Breast epithelium (tissue), 3 donors: ENCODE measurements at regions not wholly inside any gene's neighbourhood (a gene's known extent, or its start where the extent isn't known, plus 50 kb on each side); places are given as distances from the start of the nearest gene placed in this dataset.

Experiments
- POLR2A ChIP-seq: fragments of 450-650 bp; IDR thresholded peaks from one replicate; pipeline ENCODE4 v1.6.1; 2016; ENCODE audit warnings: antibody characterized with exemption, mild to moderate bottlenecking, moderate library complexity
- POLR2AphosphoS5 ChIP-seq, 3 donors: sonication (generic); formaldehyde crosslinking; IDR thresholded peaks; one replicate each; pipeline ENCODE4 v1.6.1; 2017; ENCODE audit warnings: antibody characterized with exemption in 3 of 3
- TF ChIP-seq, protein P1 (sequence below), 3 donors: fragments of 450-650 bp; IDR thresholded peaks; one replicate each; pipeline ENCODE4 v1.5.1; 2016 to 2017; ENCODE audit warnings: antibody characterized with exemption in 3 of 3, mild to moderate bottlenecking in 3 of 3, moderate library complexity in 3 of 3

DNA sequence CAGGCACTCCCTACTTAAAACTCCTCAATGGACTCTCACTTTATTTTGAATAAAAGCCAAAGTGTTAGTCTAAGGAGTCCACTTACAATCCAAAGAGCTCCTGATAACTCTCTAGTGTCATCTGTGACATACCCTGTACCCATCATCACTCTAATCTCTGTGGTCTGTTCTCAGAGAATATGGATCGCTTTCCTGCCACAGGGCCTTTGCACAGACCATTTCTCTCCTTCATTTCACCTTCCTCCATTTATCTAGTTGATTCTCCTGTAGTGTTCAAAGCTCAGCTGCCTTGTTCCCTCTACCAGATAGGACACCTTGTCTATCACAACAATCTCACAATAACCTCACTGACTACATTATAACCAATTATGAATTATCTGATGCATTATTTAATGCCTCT, 185.4 kb upstream of the KBTBD8 start:
- TF ChIP-seq POLR2A, result no peak
- TF ChIP-seq, protein P1, sequence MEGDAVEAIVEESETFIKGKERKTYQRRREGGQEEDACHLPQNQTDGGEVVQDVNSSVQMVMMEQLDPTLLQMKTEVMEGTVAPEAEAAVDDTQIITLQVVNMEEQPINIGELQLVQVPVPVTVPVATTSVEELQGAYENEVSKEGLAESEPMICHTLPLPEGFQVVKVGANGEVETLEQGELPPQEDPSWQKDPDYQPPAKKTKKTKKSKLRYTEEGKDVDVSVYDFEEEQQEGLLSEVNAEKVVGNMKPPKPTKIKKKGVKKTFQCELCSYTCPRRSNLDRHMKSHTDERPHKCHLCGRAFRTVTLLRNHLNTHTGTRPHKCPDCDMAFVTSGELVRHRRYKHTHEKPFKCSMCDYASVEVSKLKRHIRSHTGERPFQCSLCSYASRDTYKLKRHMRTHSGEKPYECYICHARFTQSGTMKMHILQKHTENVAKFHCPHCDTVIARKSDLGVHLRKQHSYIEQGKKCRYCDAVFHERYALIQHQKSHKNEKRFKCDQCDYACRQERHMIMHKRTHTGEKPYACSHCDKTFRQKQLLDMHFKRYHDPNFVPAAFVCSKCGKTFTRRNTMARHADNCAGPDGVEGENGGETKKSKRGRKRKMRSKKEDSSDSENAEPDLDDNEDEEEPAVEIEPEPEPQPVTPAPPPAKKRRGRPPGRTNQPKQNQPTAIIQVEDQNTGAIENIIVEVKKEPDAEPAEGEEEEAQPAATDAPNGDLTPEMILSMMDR (IDR thresholded peaks at IDR 0.05), result no peak
- no peak for TF ChIP-seq POLR2AphosphoS5 (IDR thresholded peaks at IDR 0.05)
